ENCODE measurements at regions not wholly inside any gene's neighbourhood (a gene's known extent, or its start where the extent isn't known, plus 50 kb on each side); places are given as distances from the start of the nearest gene placed in this dataset.

DNA sequence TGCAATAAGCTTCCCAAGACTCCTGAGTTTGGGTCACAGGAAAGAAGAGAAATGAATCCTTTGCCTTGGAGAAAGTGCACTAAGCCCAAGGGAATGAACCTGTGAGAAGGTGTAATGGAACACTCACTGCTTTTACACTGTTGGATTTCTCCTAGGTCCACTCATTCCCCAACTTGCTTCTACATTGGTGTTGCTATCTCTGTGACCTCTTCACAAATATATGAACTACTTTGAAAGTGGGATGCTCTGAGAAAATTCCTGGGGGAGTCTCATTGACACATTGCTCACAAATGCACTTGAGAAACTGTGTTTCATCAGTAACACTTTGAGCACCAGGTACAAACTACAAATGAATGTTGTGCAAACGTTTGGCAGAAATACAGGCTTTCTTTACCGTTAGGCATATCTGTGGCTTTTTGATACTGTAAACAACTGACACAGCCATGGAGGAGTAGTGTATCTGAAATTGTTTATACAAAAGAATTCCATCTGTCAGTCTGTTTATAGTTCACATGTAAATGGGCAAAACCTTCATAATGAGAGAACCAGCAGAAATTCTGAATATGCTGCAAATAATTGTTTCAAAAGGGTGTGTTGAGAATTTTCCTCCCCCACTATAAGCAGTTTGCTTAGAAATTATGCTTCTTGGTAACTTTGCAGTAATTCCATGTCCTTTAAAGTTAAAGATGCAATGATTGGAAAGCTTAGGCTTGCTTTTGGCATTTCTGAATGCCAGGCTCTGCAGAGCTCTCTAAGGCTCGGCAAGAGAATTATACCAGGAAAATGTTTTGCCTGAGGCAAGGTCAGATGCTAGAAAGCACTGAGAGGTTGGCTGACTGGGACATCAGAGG lies 348.5 kb upstream of the DDHD1 start:
- H3K27me3 Mint-ChIP-seq (ENCODE audit: unreplicated experiment) = no peaks in the 10 kb centered on the region
- H3K27ac Mint-ChIP-seq (ENCODE audit: unreplicated experiment) = no peak overlapping the region
- TF ChIP-seq, protein P1, sequence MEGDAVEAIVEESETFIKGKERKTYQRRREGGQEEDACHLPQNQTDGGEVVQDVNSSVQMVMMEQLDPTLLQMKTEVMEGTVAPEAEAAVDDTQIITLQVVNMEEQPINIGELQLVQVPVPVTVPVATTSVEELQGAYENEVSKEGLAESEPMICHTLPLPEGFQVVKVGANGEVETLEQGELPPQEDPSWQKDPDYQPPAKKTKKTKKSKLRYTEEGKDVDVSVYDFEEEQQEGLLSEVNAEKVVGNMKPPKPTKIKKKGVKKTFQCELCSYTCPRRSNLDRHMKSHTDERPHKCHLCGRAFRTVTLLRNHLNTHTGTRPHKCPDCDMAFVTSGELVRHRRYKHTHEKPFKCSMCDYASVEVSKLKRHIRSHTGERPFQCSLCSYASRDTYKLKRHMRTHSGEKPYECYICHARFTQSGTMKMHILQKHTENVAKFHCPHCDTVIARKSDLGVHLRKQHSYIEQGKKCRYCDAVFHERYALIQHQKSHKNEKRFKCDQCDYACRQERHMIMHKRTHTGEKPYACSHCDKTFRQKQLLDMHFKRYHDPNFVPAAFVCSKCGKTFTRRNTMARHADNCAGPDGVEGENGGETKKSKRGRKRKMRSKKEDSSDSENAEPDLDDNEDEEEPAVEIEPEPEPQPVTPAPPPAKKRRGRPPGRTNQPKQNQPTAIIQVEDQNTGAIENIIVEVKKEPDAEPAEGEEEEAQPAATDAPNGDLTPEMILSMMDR (IDR thresholded peaks at IDR 0.05; ENCODE audit: unreplicated experiment) = no peak
- H3K36me3 Mint-ChIP-seq (ENCODE audit: low read depth, unreplicated experiment) = no peaks in the 10 kb centered on the region
- no peak overlapping the region for H3K4me3 Mint-ChIP-seq (ENCODE audit: unreplicated experiment)
- no peaks in the 10 kb centered on the region for H3K4me1 Mint-ChIP-seq (ENCODE audit: unreplicated experiment)
- no peak for DNase-seq (ENCODE audit: low spot score)
- H3K9me3 Mint-ChIP-seq (ENCODE audit: unreplicated experiment) = no peaks in the 10 kb centered on the region

DNA sequence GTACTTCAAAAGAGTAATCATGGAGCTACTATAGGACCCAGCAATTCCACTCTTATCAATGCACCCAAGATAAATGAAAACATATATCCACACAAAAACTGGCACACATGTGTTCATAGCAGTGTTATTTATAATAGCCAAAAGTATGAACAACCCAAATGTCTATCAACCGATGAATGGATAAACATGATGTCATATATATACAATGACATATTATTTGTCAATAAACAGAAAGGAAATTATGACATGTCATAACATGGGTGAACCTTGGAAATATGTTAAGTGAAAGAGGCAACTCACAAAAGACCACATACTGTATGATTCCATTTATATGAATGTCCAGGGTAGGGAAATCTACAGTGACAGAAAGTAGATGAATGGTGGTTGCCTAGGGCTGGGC lies 347.1 kb upstream of the DDHD1 start:
- Mint-ChIP-seq H3K4me1 (ENCODE audit: unreplicated experiment) (no peaks in the 10 kb centered on the region), H3K36me3 (ENCODE audit: low read depth, unreplicated experiment) (no peaks in the 10 kb centered on the region), H3K27ac (ENCODE audit: unreplicated experiment) (no peak overlapping the region), H3K27me3 (ENCODE audit: unreplicated experiment) (no peaks in the 10 kb centered on the region), H3K9me3 (ENCODE audit: unreplicated experiment) (no peaks in the 10 kb centered on the region), H3K4me3 (ENCODE audit: unreplicated experiment) (no peak overlapping the region)
- TF ChIP-seq, protein P1 (IDR thresholded peaks at IDR 0.05; ENCODE audit: unreplicated experiment) = no peak
- no peak for DNase-seq (ENCODE audit: low spot score)

DNA sequence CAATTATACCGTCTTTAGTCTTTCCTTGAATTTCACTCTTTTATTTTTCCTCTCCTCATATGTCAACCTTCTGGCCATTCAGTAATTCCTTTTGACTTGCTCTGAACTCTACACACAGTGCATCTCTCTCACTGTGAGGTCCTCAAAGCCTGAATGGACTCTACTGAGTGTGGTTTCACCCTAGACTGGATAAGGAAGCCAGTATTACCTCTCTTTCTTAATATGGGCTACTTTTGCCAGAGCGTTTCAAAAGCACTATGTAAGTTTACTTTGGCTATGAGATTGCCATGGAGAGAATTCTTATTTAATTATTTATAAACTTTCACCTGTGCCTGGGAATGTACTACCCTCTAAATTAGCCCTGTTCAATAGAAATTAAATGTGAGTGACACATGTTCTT lies 343.5 kb upstream of the DDHD1 start:
- Mint-ChIP-seq H3K27ac (ENCODE audit: unreplicated experiment) (no peak overlapping the region), H3K36me3 (ENCODE audit: low read depth, unreplicated experiment) (no peaks in the 10 kb centered on the region), H3K4me1 (ENCODE audit: unreplicated experiment) (no peaks in the 10 kb centered on the region), H3K27me3 (ENCODE audit: unreplicated experiment) (no peaks in the 10 kb centered on the region), H3K4me3 (ENCODE audit: unreplicated experiment) (no peak overlapping the region), H3K9me3 (ENCODE audit: unreplicated experiment) (no peaks in the 10 kb centered on the region)
- no peak for DNase-seq (ENCODE audit: low spot score)
- TF ChIP-seq, protein P1 (IDR thresholded peaks at IDR 0.05; ENCODE audit: unreplicated experiment) = no peak

DNA sequence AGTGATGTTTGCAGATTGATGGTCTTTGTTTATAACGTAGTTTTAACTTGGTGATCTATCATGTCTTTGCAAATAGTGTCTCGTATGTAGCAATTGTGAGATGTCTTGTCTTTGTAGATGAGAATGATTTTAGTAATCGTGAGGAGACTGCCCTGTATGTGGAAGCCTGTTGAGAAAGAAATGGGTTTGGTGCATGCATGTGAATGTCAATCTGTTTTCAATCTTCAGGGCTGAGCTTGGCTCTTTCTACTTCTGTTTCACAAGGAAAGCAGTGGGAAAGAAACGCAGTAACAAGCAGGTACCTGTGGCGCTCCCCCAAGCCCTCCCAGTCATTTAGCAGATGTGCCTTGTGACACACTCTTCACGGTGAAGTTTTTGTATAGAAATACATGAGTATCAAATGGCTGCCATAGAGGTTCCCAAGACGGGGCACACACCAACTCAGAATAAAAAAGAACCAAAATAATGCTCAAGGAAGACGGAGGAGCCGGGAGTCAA lies 342.8 kb upstream of the DDHD1 start:
- no peak overlapping the region for H3K27ac Mint-ChIP-seq (ENCODE audit: unreplicated experiment)

DNA sequence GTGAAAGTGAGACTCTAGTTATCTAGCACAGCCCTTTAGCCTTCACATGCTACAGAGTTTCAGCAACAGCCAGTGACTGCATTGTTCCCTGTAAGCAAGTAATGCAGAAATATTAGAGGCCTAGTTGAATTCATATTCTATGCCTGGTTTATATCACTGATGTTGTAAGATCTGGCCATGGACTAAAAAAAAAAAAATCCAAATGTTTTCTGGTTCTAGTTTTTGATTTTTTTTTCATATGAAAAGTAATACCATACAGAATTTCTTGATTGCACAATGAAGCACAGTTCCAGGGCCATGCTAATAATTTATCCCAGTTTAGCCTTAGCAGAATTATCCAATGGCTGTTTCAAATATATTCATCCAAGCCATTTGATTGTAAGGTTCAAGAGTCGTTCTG lies 341.5 kb upstream of the DDHD1 start:
- no peaks in the 10 kb centered on the region for H3K36me3 Mint-ChIP-seq (ENCODE audit: low read depth, unreplicated experiment)
- TF ChIP-seq, protein P1 (IDR thresholded peaks at IDR 0.05; ENCODE audit: unreplicated experiment) = no peak
- H3K4me1 Mint-ChIP-seq (ENCODE audit: unreplicated experiment) = no peaks in the 10 kb centered on the region
- no peaks in the 10 kb centered on the region for H3K9me3 Mint-ChIP-seq (ENCODE audit: unreplicated experiment)
- H3K27me3 Mint-ChIP-seq (ENCODE audit: unreplicated experiment) = no peaks in the 10 kb centered on the region
- no peak overlapping the region for H3K27ac Mint-ChIP-seq (ENCODE audit: unreplicated experiment)
- DNase-seq (ENCODE audit: low spot score) = no peak
- H3K4me3 Mint-ChIP-seq (ENCODE audit: unreplicated experiment) = no peak overlapping the region

More for the DNA sequence above, 342.8 kb upstream of the DDHD1 start:
- TF ChIP-seq, protein P1 (IDR thresholded peaks at IDR 0.05; ENCODE audit: unreplicated experiment) = no peak
- Mint-ChIP-seq H3K36me3 (ENCODE audit: low read depth, unreplicated experiment) (no peaks in the 10 kb centered on the region), H3K27me3 (ENCODE audit: unreplicated experiment) (no peaks in the 10 kb centered on the region), H3K4me1 (ENCODE audit: unreplicated experiment) (no peaks in the 10 kb centered on the region), H3K9me3 (ENCODE audit: unreplicated experiment) (no peaks in the 10 kb centered on the region), H3K4me3 (ENCODE audit: unreplicated experiment) (no peak overlapping the region)
- DNase-seq (ENCODE audit: low spot score) = no peak

All from endothelial cell (in vitro differentiated cells).